ENCODE measurements at regions not wholly inside any gene's neighbourhood (a gene's known extent, or its start where the extent isn't known, plus 50 kb on each side); places are given as distances from the start of the nearest gene placed in this dataset.
A peak's percentile ranks its signal among the peaks of the same experiment; 100 is the strongest.

- no peak for DNase-seq (ENCODE audit: low spot score)
Observed at GRCh38 chr5:68407311-68408239, 192.0 kb downstream of the PIK3R1 start.

DNA sequence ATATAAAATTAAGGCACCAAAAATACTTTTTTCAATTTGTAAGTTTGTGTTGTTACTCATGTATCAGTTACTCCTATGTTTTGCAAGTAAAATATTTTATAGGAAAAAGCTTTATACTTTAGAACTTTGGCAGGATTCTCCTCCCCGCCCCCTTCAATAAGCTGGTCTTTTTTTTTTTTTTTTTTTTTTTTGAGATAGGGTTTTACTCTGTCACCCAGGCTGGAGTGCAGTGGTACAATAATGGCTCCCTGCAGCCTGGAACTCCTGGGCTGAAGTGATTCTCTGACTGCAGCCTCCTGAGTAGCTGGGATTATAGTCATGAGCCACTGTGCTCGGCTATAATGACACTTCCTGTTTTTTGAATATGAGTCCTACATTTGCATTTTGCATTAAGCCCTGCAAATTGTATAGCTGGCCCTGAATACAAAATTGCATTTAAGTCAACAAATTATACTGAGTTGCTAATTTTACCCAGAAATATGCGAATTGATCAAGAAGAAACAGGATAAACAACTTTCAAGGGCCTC is 192.9 kb downstream of the PIK3R1 start:
- DNase-seq (ENCODE audit: low spot score): no peak

- no peak for DNase-seq (ENCODE audit: low spot score)
Observed at GRCh38 chr5:68409259-68409658, 193.7 kb downstream of the PIK3R1 start.

DNA sequence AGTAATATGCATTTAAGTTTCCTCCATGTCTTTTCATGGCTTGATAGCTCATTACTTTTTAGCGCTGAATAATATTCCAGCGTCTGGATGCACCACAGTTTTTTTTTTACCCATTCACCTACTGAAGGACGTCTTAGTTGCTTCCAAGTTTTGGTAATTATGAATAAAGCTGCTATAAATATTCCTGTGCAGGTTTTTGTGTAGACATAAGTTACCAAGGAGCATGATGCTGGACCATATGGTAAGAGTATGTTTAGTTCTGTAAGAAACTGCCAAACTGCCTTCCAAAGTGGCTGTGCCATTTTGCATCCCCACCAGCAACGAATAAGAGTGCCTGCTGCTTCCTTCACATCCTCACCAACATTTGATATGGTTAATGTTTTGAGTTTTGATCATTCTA is 195.6 kb downstream of the PIK3R1 start:
- no peak for DNase-seq (ENCODE audit: low spot score)

- DNase-seq (ENCODE audit: low spot score): no peak
Observed at GRCh38 chr5:68415177-68416085, 199.9 kb downstream of the PIK3R1 start.

- DNase-seq (ENCODE audit: low spot score): no peak
Observed at GRCh38 chr5:68416714-68417113, 201.2 kb downstream of the PIK3R1 start.

- DNase-seq (ENCODE audit: low spot score): no peak
Observed at GRCh38 chr5:68418201-68418600, 202.6 kb downstream of the PIK3R1 start.

DNA sequence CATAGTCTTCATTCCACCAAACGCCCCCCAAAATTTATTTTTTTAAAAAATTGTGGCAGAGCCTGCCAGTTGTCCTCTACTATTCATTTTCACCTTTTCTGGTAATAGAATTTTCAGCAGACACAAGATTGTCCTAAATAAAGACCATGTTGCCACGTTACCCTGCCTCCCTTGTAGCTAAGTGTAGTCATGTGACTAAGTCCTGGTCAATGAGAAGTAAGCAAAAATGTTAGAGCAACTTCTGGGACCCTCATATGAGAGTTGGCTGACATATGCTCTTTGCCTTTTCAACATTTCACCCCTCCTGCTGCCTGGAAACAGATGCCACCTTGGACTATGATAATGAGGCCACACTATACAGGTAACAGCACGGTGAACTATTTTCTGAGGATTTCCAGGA is 203.1 kb downstream of the PIK3R1 start:
- DNase-seq (ENCODE audit: low spot score): no peak

DNA sequence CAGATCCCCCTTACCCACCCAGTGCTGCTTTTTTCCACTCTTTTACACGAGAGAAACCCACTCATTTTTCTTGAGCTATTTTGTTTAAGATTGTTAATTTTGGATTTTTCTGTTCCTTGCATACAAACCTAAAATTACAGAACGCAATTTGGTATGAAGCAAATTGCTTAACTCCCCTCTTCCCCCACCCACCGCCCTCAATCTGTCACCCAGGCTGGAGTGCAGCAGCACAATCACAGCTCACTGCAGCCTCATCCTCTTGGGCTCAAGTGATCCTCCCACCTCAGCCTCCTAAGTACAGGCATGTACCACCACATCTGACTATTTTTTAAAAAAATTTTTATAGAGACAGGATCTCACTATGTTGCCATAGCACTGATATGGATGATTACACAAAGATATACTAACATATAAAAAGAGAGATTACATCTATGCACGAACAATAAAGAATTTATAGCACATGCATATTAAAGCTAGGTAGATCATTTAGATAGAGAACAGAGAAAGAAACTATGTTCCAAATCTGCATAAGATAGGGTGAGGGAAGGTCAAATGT is 203.6 kb downstream of the PIK3R1 start:
- peak; percentile 45 for DNase-seq (ENCODE audit: low spot score)

- DNase-seq (ENCODE audit: low spot score): no peak
Observed at GRCh38 chr5:68419637-68420452, 204.3 kb downstream of the PIK3R1 start.

- no peak for DNase-seq (ENCODE audit: low spot score)
Observed at GRCh38 chr5:68420476-68421344, 205.2 kb downstream of the PIK3R1 start.

DNA sequence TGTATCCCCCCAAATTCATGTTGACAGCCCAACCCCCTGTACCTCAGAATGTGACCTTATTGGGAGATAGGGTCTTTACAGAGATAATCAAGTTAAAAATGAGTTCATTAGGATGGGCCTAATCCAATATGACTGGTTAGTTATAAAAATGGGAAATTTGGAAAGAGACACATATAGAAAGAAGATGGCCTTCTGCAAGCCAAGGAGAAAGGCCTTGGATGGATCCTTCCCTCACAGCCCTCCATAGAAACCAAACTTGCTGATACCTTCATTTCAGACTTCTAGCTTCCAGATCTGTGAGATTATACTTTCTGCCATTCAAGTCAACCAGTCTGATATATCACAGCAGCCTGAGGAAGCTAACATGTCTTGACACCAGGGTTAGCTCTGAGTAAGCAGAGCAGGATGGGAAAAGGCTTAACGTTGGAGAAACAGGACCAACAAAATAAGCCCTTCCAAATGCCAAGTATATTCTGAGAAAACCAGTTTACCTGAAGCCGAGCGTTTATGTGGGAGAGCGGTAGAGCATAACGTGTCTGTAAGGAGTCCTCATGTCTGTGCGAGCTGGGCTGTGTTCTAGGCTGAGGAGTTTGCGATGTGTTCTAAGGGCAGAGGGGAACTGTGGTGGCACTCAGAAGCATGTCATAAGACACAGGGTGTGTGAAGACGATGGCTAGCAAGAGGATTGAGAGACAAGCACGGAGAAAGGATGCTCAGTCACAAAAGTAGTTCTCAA is 206.1 kb downstream of the PIK3R1 start:
- no peak for DNase-seq (ENCODE audit: low spot score)

DNA sequence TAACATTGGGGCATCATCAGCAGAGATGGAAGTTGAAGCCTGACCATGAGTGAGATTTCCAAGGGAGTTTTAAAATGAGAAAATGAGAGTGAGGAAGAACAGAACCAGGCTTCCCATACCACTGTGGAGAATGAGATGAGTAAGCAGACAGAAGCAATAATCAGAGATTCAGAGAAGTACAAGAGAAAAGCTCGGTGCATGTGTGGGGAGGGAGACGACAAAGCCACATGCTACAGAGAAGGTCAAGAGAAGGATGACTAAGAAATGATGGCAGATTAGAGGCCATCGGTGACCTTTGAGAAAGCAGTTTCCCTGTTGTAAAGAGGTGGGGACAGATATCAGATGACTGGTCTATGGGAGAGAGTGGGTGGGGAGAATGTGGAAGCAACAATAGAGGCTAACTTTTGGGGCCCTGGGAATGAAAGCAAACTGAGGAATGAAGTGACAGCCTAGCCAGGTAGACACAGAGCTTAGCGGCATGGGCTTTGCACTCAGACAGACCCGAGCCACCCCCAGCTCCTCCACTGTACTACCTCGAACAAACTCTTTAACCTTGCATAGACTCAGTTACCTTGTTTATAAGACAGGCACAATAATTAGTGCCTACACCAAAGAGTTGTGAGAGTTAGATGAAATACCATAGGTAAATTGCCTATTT is 207.7 kb downstream of the PIK3R1 start:
- no peak for DNase-seq (ENCODE audit: low spot score)

GRCh38 chr5:68424799-68425537 is 209.4 kb downstream of the PIK3R1 start:
- no peak for DNase-seq (ENCODE audit: low spot score)

- peak; percentile 46 for DNase-seq (ENCODE audit: low spot score)
Observed at GRCh38 chr5:68426586-68426985, 211.0 kb downstream of the PIK3R1 start.

DNA sequence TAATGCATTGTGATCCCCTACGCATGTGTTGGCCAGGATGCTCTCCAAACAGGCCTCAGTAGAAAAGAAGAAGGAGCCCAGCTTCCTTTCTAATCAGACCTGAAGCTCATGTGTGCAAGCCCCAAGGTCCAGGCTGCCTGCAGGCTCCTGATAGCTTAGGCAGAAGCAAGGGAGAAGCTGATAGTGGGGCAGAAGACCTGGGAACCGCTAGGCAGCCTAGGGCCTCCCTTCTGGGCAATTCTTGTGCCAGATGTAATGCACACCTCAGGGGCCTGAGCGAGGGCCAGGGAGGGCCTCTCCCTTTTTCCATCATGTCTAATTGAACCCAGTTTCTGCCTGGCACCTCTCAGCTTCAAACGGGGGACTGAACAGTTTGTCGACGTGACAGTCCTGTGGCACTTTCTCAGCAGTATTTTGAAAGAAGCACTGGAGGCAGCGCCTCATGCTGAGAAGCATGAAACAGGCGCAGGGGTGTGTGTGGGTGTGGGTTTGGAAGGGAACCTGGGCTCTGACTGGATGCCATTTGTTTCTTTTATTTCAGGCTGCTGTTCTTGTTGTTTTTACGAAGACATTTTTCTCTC is 212.8 kb downstream of the PIK3R1 start:
- no peak for DNase-seq (ENCODE audit: low spot score)

DNA sequence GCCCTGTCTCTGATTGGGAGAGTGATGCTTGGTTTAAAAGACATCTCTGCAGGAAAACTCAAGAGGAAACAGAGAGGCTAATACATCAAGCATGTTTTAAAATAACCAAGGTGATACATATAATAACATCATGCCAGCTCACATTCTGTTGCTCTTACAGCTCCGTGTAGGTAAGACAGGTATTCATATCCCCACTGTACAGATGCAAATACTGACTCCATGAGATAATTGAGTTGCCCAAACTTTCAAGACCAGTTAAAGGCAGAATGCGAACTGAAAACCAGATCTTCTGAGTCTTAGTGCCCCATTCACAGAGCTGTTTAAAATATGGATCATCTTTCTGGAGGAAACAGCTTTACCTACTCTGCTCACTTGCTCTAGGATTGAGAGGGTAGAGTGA is 214.0 kb downstream of the PIK3R1 start:
- DNase-seq (ENCODE audit: low spot score): no peak

- DNase-seq (ENCODE audit: low spot score): no peak
Observed at GRCh38 chr5:68430279-68430678, 214.7 kb downstream of the PIK3R1 start.
